ENCODE measurements at regions not wholly inside any gene's neighbourhood (a gene's known extent, or its start where the extent isn't known, plus 50 kb on each side); places are given as distances from the start of the nearest gene placed in this dataset.
A peak's percentile ranks its signal among the peaks of the same experiment; 100 is the strongest.

- FAIRE-seq (peak; percentile 6), DNase-seq (ENCODE audit: insufficient read length, low spot score) (no peak)
- no peak for TF ChIP-seq POLR2A (IDR thresholded peaks at IDR 0.05; ENCODE audit: low read depth, low read length)
Measured at GRCh38 chr12:31206038-31206670, 119.8 kb downstream of the SINHCAF start.

DNA sequence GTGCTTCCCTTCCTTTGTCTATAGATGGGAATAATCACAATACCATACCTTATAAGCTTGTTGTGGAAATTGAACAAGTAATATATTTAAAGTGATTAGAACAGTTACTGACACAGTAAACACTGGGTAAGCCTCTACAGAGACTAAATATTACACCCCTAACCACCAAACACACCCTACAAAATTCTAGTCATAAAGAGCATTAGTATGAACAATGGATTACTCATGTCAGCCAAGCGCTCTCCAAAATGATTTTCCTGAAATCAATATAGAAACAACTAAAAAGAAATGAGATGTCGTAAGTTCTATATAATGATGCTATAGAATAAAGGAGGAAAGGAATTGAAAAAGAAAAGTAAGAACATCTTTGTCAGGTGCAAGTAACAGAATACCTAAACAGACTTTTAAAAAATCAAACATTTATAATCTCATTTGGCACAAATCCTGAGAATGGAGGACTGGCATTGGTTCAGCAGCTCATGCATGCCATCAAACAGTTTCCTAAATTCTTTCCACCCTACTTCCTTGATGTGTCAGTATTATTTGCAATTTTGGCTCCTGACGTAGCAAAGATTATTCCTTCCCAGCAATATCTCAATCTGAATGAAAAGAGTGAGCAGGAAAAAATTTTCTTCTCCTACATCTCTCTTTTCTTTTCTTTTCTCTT, 118.0 kb downstream of the SINHCAF start:
- DNase-seq (ENCODE audit: insufficient read length, low spot score), result no peak
- FAIRE-seq, result no peak
- no peak for TF ChIP-seq POLR2A (IDR thresholded peaks at IDR 0.05; ENCODE audit: low read depth, low read length)

DNA sequence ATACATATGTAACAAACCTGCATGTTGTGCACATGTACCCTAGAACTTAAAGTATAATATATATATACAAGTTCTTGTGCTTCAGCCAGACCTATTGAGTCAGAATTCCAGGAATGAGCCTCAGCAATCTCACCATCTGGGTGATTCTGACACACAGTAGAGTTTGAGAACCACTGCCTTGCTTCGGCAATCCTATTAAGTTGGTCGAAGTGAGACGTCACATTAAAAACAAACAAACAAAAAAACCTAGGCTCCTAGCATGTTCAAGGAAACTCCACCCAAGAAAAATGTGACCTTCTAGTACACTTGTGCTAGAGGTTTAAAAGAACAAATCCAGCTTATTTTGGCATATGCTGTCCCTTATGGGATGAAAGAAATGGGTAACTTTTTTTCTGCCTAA, 115.8 kb downstream of the SINHCAF start:
- TF ChIP-seq POLR2A (IDR thresholded peaks at IDR 0.05; ENCODE audit: low read depth, low read length), result no peak
- DNase-seq (ENCODE audit: insufficient read length, low spot score) (no peak), FAIRE-seq (no peak)

DNA sequence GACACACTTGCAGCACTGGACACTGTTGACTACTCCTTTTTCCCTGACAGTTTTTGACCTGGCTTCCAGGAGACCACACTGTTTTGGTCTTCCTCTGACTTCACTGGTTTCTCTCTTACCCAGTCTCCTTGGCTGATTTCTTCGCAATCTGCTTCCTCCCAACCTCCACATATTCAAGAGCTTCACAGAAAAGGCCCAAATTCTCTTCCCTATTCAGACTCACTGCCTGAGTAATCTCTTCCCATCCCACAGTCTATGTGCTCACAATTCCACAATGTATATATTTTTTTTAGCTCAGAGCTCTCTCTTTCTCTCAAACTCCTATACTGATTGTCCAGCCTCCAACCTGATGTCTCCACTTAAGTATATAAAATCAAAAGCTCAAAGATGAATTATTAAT, 115.4 kb downstream of the SINHCAF start:
- DNase-seq (ENCODE audit: insufficient read length, low spot score) (no peak), FAIRE-seq (no peak)
- no peak for TF ChIP-seq POLR2A (IDR thresholded peaks at IDR 0.05; ENCODE audit: low read depth, low read length)

DNA sequence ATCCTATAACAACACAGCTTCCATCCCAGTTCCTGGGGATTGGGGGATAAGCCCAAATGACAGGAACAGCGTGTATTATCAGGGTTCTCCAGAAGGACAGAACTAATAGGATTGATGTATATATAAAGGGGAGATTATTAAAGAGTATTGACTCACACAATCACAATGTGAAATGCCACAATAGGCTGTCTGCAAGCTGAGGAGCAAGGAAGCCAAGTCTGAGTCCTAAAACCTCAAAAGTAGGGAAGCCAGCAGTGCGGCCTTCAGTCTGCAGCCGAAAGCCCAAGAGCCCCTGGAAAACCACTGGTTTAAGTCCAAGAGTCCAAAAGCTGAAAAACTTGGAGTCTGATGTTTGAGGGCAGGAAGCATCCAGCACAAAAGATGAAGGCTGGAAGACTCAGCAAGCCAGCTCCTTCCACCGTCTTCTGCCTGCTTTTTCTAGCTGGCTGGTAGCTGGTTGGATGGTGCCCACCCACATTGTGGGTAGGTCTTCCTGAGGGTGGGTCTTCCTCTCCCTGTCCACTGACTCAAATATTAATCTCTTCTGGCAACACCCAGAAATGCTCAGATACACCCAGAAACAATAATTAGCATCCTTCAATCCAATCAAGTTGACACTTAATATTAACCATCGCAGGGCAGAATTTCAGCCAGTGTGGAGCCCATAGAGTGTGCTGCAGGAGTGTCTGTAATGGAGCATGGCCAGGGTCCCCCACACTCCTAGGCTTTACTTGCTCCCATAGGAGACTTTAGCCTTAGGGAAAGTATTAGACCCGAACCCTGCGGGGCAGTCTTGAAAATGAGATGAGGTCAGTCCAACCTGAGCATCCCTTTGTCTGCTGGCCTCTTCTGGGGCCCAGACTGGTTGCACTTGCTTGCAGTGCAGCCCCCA, 111.1 kb downstream of the SINHCAF start:
- no peak for FAIRE-seq
- DNase-seq (ENCODE audit: insufficient read length, low spot score), result no peak
- TF ChIP-seq POLR2A (IDR thresholded peaks at IDR 0.05; ENCODE audit: low read depth, low read length), result no peak

DNA sequence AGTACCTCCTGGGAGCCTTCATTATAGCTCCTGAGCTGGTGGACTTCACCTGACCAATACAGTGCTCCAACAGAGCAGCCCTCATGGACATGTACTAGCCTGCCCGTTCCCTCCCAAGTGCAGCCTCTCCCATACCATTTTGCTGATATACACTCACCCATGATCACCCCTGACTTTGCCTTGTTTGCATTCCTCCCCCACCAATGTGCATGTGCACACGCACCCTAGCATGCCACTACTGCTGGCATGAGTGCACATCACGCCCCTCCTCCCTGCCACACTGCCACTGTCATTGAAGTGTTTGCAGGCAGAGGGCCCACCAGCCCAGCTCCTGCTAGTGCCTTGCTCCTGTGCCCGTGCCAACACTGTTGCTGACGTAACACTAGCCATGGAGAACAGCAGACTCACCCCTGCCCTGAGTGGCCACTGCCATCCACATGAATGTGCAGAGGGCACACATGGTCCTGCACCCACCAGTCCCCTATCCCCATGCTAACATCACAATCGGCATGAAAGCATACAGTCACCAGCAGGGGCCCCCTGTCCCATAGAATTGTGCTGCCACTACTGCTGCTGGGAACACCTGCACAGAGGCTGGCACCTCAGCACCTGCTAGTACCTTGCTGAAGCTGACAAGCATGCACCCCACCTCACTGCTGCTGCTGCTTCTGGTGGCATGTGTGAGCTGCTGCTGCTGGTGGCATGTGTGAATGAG, 110.3 kb downstream of the SINHCAF start:
- FAIRE-seq, result no peak
- TF ChIP-seq POLR2A (IDR thresholded peaks at IDR 0.05; ENCODE audit: low read depth, low read length), result no peak
- DNase-seq (ENCODE audit: insufficient read length, low spot score), result no peak

DNA sequence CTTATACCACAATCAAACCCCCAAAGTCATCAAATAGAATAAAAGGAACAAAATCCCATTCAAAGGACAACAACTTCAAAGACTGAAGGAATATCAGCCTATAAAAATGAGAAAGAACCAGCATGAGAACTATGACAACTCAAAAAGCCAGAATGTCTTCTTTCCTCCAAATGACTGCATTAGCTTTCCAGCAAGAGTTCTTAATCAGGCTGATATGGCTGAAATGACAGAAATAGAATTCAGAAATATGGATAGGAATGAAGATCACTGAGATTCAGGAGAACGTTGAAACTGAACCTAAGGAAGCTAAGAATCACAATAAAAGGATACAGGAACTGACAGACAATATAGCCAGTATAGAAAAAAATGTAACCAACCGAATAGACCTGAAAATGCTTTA, 109.5 kb downstream of the SINHCAF start:
- FAIRE-seq (no peak), DNase-seq (ENCODE audit: insufficient read length, low spot score) (no peak)
- no peak for TF ChIP-seq POLR2A (IDR thresholded peaks at IDR 0.05; ENCODE audit: low read depth, low read length)

GRCh38 chr12:31217356-31218130, 108.4 kb downstream of the SINHCAF start:
- FAIRE-seq (no peak), DNase-seq (ENCODE audit: insufficient read length, low spot score) (no peak)
- TF ChIP-seq POLR2A (IDR thresholded peaks at IDR 0.05; ENCODE audit: low read depth, low read length), result no peak

- no peak for TF ChIP-seq POLR2A (IDR thresholded peaks at IDR 0.05; ENCODE audit: low read depth, low read length)
- DNase-seq (ENCODE audit: insufficient read length, low spot score) (no peak), FAIRE-seq (no peak)
Measured at GRCh38 chr12:31218203-31219025, 107.5 kb downstream of the SINHCAF start.

DNA sequence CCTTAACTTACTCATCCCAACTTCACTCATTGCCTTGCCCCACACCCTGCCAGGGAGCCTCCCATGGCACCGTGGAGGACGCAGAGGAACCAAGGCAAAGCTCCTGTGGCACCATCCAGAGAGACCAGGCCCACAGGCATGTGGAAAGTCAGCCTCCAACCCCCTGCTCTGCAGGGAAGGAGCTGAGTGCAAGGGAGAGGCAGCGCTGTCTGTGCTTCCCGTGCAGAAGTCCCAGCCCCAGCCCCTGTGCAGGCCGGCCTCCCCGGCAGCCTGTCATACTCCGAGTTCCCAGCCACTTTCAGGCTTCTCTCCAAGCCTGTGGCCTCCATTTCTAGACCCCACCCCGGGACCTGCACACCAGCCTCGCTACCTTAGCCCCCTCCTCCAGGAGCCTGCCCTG, 106.4 kb downstream of the SINHCAF start:
- no peak for DNase-seq (ENCODE audit: insufficient read length, low spot score)
- no peak for FAIRE-seq
- no peak for TF ChIP-seq POLR2A (IDR thresholded peaks at IDR 0.05; ENCODE audit: low read depth, low read length)

DNA sequence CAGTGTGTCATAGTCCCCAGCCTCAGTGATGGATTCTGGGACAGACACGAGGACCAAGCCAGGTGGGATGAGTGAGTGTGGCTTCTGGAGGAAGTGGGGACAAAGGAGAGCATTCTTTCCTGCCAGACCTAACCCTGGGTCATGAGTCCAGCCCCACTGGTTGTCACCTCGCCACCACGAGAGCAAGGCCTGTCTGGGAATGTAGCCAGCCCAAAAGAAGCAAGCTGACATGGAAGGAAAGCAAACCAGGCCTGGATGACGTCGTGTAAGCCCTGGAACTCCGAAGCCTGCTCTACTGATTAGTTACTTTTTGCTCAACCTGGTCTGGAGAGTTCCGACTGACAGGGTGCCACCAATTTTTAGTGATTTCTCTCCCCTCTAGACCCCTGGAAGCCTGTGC, 105.9 kb downstream of the SINHCAF start:
- TF ChIP-seq POLR2A (IDR thresholded peaks at IDR 0.05; ENCODE audit: low read depth, low read length), result no peak
- FAIRE-seq, result no peak
- DNase-seq (ENCODE audit: insufficient read length, low spot score), result no peak

All from H54 (cell line).